Lower leg skin (tissue), 3 donors: ENCODE measurements at regions not wholly inside any gene's neighbourhood (a gene's known extent, or its start where the extent isn't known, plus 50 kb on each side); places are given as distances from the start of the nearest gene placed in this dataset.

ENCODE experiments used
- CTCF ChIP-seq, 3 donors: fragments of 450-650 bp; IDR thresholded peaks; one replicate each; pipeline ENCODE4 v1.5.1; 2016; ENCODE audit warnings: antibody characterized with exemption in 3 of 3, mild to moderate bottlenecking in 3 of 3, moderate library complexity in 2 of 3
- POLR2A ChIP-seq, 2 donors: fragments of 450-650 bp; IDR thresholded peaks; one replicate each; pipeline ENCODE4 v1.6.1; 2016 to 2017; ENCODE audit warnings: antibody characterized with exemption in 2 of 2, mild to moderate bottlenecking in 1 of 2, moderate library complexity in 1 of 2

GRCh38 chr13:83024232-83024631 is 858.0 kb downstream of the SLITRK1 start:
- no peak for TF ChIP-seq CTCF (IDR thresholded peaks at IDR 0.05)
- no peak for TF ChIP-seq POLR2A (IDR thresholded peaks at IDR 0.05)
